Kidney epithelial cell (primary cell): ENCODE measurements at regions not wholly inside any gene's neighbourhood (a gene's known extent, or its start where the extent isn't known, plus 50 kb on each side); places are given as distances from the start of the nearest gene placed in this dataset.

Experiments
- DNase-seq: peaks from one replicate; pipeline ENCODE4 v3.0.0-alpha.2; 2010; ENCODE audit warnings: low read depth
- H3K27me3 ChIP-seq: 2 replicates; pipeline ENCODE4 v1.6.0; 2011; ENCODE audit warnings: low read length; ENCODE audit not compliant: control insufficient read depth, insufficient read depth
- H3K36me3 ChIP-seq: 2 replicates; pipeline ENCODE4 v1.5.1; 2011; ENCODE audit warnings: low read length; ENCODE audit not compliant: control insufficient read depth, insufficient read depth
- H3K4me3 ChIP-seq: 2 replicates; pipeline ENCODE4 v1.5.1; 2011; ENCODE audit warnings: low read depth, mild to moderate bottlenecking, control low read depth, low read length
- TF ChIP-seq, protein P1 (sequence below): IDR thresholded peaks from 2 replicates; pipeline ENCODE4 v1.5.1; 2011; ENCODE audit warnings: mild to moderate bottlenecking, moderate library complexity, low read length, control low read depth, inconsistent platforms; ENCODE audit not compliant: insufficient read depth, poor library complexity, severe bottlenecking

DNA sequence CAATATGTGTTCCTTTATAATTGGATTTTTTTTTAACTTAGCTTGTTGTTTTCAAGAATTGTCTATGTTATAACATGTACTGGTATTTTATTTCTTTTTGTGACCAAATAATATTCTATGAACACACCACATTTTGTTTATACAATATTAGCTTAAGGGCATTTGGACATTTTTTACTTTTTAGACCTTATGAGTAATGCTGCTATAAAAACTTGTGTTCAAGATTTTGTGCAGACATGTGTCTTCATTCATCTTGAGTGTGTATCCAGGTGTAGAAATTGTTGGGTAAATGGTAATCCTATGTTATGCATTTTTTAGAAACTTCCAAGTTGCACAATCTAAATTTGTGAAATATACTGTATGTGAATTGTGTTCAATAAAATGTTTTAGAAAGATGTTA is 936.7 kb downstream of the CCSER2 start:
- H3K27me3 ChIP-seq, result no peaks in the 10 kb centered on the region
- no peaks in the 10 kb centered on the region for H3K36me3 ChIP-seq
- TF ChIP-seq, protein P1, sequence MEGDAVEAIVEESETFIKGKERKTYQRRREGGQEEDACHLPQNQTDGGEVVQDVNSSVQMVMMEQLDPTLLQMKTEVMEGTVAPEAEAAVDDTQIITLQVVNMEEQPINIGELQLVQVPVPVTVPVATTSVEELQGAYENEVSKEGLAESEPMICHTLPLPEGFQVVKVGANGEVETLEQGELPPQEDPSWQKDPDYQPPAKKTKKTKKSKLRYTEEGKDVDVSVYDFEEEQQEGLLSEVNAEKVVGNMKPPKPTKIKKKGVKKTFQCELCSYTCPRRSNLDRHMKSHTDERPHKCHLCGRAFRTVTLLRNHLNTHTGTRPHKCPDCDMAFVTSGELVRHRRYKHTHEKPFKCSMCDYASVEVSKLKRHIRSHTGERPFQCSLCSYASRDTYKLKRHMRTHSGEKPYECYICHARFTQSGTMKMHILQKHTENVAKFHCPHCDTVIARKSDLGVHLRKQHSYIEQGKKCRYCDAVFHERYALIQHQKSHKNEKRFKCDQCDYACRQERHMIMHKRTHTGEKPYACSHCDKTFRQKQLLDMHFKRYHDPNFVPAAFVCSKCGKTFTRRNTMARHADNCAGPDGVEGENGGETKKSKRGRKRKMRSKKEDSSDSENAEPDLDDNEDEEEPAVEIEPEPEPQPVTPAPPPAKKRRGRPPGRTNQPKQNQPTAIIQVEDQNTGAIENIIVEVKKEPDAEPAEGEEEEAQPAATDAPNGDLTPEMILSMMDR, result no peak
- no peak for DNase-seq
- no peak overlapping the region for H3K4me3 ChIP-seq

DNA sequence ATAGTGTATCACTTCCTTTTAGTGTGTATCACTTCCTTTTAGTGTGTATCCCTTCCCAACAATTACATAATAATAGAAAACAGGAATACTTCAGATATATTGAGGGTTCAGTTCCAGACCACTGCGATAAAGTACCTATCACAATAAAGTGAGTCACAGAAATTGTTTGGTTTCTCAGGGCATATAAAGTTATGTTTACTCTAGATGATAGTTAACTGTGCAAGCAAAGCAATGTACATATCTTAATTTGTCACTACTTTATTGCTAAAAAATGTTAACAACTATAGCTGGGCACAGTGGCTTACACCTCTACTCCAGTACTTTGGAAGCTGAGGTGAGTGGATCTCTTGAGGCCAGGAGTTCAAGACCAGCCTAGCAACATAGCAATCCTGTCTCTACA is 938.4 kb downstream of the CCSER2 start:
- no peaks in the 10 kb centered on the region for H3K36me3 ChIP-seq
- no peaks in the 10 kb centered on the region for H3K27me3 ChIP-seq
- no peak for DNase-seq
- TF ChIP-seq, protein P1, result no peak
- no peak overlapping the region for H3K4me3 ChIP-seq

DNA sequence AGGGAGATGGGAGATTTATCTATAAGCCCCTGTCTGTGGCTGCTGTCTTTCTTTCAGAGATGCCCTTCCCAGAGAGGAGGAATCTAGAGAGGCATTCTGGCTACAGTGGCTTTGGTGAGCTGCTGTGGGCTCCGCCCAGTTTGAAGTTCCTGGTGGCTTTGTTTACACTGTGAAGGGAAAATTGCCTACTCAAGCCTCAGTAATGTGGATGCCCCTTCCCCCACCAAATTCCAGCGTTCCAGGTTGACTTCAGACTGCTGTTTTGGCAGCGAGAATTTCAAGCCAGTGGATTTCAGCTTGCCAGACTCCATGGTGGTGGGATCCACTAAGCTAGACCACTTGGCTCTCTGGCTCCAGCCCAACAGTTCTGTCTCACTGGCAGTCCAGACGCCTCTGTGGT is 951.6 kb downstream of the CCSER2 start:
- TF ChIP-seq, protein P1, result no peak

DNA sequence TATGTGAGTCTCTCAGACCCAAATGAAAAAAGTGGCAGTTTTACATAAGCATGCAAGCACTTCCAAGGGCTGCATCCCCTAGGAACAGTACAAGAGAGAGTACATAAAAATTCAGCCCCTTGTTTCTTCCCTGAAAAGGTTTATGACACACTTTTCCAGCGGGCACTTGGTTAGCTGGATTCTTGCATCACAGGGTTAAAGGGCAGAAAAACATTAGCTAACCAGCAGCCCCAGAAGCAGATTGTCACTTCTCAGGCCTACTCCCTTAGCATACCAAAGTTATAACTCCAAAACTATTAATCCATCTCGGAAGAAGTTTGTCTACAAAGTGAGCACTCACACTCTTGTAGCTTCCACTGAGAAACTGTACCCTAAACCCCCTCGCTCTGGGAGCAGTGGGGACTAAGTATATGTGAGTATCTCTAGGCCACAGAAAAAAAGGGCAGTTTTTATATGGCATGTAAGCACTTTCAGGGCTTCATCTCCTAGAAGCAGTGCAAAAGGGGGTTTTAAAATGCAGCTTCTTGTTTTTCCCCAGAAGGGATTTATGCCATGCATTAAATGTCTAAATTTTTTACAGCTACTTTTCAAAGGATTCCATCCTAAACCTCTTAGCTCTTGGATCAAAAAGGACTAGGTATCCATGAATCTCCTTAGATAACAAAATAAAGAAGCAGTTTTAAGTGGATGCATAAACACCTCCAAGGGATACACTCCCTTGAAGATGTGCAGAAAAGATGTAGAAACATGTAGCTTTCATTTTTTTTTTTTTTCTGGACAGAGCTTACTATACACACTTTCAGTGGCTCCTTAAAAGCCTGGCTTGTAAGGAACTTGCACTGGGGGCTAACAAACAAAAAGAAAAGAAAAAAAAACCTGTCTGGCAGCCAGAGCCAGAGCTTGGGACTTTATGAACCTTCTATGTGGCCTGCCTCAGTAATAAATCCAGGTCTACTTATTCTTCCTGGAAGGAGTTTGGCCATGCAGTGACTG is 956.7 kb downstream of the CCSER2 start:
- Histone ChIP-seq H3K4me3 (no peak overlapping the region), H3K36me3 (no peaks in the 10 kb centered on the region), H3K27me3 (no peaks in the 10 kb centered on the region)
- TF ChIP-seq, protein P1, result no peak
- no peak for DNase-seq

More for the DNA sequence above, 951.6 kb downstream of the CCSER2 start:
- Histone ChIP-seq H3K27me3 (no peaks in the 10 kb centered on the region), H3K4me3 (no peak overlapping the region), H3K36me3 (no peaks in the 10 kb centered on the region)
- no peak for DNase-seq

DNA sequence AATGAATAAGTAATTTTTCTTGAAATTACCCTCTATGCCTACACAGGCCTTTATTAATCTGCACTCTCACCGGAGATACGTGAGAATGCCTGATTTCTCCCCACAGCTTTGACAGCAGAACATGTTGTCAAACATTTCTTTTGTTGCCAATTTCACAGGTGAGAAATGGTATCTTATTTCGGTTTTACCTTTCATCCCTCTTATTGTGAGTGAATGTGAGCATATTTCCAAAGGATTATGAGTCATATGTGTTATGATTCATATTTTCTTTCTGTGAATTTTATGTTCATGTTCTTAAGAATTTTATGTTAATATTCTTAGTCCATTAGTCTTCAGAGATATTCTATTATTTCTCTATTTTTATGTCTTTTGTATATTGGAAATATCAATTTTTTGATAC is 965.1 kb downstream of the CCSER2 start:
- TF ChIP-seq, protein P1, result no peak
- Histone ChIP-seq H3K36me3 (no peaks in the 10 kb centered on the region), H3K27me3 (no peaks in the 10 kb centered on the region), H3K4me3 (no peak overlapping the region)
- no peak for DNase-seq
